ENCODE measurements at regions not wholly inside any gene's neighbourhood (a gene's known extent, or its start where the extent isn't known, plus 50 kb on each side); places are given as distances from the start of the nearest gene placed in this dataset.

GRCh38 chr10:109474812-109475211 lies 448.5 kb downstream of the XPNPEP1 start:
- H3K9ac ChIP-seq (ENCODE audit: low read length): no peak overlapping the region
- H3K36me3 ChIP-seq (ENCODE audit: insufficient read depth, low read length): no peaks in the 10 kb centered on the region
- H3K4me3 ChIP-seq (ENCODE audit: low read length): peak overlapping the region; percentile 3
- no peaks in the 10 kb centered on the region for H3K27me3 ChIP-seq (ENCODE audit: insufficient read depth, low read depth, low read length)
- no peaks in the 10 kb centered on the region for H4K20me1 ChIP-seq (ENCODE audit: insufficient read depth)
- no peaks in the 10 kb centered on the region for H3F3A ChIP-seq (ENCODE audit: insufficient read depth, low read length, poor library complexity, severe bottlenecking)
- H2AFZ ChIP-seq (ENCODE audit: low read depth, low read length): no peak overlapping the region
- no peaks in the 10 kb centered on the region for H3K9me2 ChIP-seq (ENCODE audit: insufficient read depth, low read length)
- H3K27ac ChIP-seq (ENCODE audit: low read length): no peak overlapping the region
- H3K4me2 ChIP-seq (ENCODE audit: low read length): no peak overlapping the region
- no peaks in the 10 kb centered on the region for H3K79me2 ChIP-seq (replicated peaks; ENCODE audit: insufficient read depth, low read length)
- no peaks in the 10 kb centered on the region for H3K9me3 ChIP-seq (ENCODE audit: low read length)
- TF ChIP-seq SMC3 (conservative IDR thresholded peaks at IDR 0.05; ENCODE audit: poor library complexity) (no peak), RAD21 (conservative IDR thresholded peaks at IDR 0.05) (no peak), REST (IDR thresholded peaks at IDR 0.05; ENCODE audit: borderline replicate concordance) (peak; percentile 24), MXI1 (conservative IDR thresholded peaks at IDR 0.05; ENCODE audit: poor library complexity, severe bottlenecking) (no peak)

GRCh38 chr10:109474261-109474660 lies 449.1 kb downstream of the XPNPEP1 start:
- Histone ChIP-seq H4K20me1 (ENCODE audit: insufficient read depth) (no peaks in the 10 kb centered on the region), H3K27ac (ENCODE audit: low read length) (no peak overlapping the region), H3K79me2 (replicated peaks; ENCODE audit: insufficient read depth, low read length) (no peaks in the 10 kb centered on the region), H3K36me3 (ENCODE audit: insufficient read depth, low read length) (no peaks in the 10 kb centered on the region), H3K4me2 (ENCODE audit: low read length) (no peak overlapping the region), H3F3A (ENCODE audit: insufficient read depth, low read length, poor library complexity, severe bottlenecking) (no peaks in the 10 kb centered on the region), H2AFZ (ENCODE audit: low read depth, low read length) (no peak overlapping the region), H3K4me3 (ENCODE audit: low read length) (no peak overlapping the region), H3K9me3 (ENCODE audit: low read length) (no peaks in the 10 kb centered on the region), H3K9ac (ENCODE audit: low read length) (no peak overlapping the region), H3K9me2 (ENCODE audit: insufficient read depth, low read length) (no peaks in the 10 kb centered on the region), H3K27me3 (ENCODE audit: insufficient read depth, low read depth, low read length) (no peaks in the 10 kb centered on the region)
- TF ChIP-seq RAD21 (conservative IDR thresholded peaks at IDR 0.05) (no peak), EZH2 (IDR thresholded peaks at IDR 0.05; ENCODE audit: borderline replicate concordance, insufficient read depth, low read length, poor library complexity, severe bottlenecking) (no peak), REST (IDR thresholded peaks at IDR 0.05; ENCODE audit: borderline replicate concordance) (no peak), POLR2AphosphoS5 (IDR thresholded peaks at IDR 0.05) (no peak), EP300 (conservative IDR thresholded peaks at IDR 0.05; ENCODE audit: poor library complexity, severe bottlenecking) (no peak), TAF1 (IDR thresholded peaks at IDR 0.05; ENCODE audit: low read depth) (no peak), MXI1 (conservative IDR thresholded peaks at IDR 0.05; ENCODE audit: poor library complexity, severe bottlenecking) (no peak), CTCF (IDR thresholded peaks at IDR 0.05; ENCODE audit: poor library complexity, severe bottlenecking) (no peak), SMC3 (conservative IDR thresholded peaks at IDR 0.05; ENCODE audit: poor library complexity) (no peak)
